Astrocyte (in vitro differentiated cells and primary cell): ENCODE measurements at regions not wholly inside any gene's neighbourhood (a gene's known extent, or its start where the extent isn't known, plus 50 kb on each side); places are given as distances from the start of the nearest gene placed in this dataset.
"Not testable (repeated sequence)": the region's sequence is repeated elsewhere in the genome, so short reads cannot be mapped to it uniquely, and the experiment has no call there.

ENCODE experiments used
- CTCF ChIP-seq: IDR thresholded peaks from 2 replicates; pipeline ENCODE4 v1.5.1; 2011; ENCODE audit warnings: low read depth, mild to moderate bottlenecking, inconsistent platforms, low read length, moderate library complexity; ENCODE audit not compliant: insufficient read depth
- EZH2 ChIP-seq: IDR thresholded peaks from 2 replicates; pipeline ENCODE4 v1.6.1; 2012; ENCODE audit warnings: mild to moderate bottlenecking, low read length, inconsistent platforms; ENCODE audit not compliant: insufficient read depth

GRCh38 chr7:145805496-145805895 lies 311.1 kb upstream of the CNTNAP2 start:
- not testable (repeated sequence) for TF ChIP-seq CTCF, EZH2
